RWPE2 (cell line): ENCODE measurements at regions not wholly inside any gene's neighbourhood (a gene's known extent, or its start where the extent isn't known, plus 50 kb on each side); places are given as distances from the start of the nearest gene placed in this dataset.

Experiments
- ATAC-seq: fragments of 200-7000 bp; cut with Tn5 transposase; 3 replicates; pipeline ENCODE4 v1.9.1; 2021; ENCODE audit warnings: low read depth
- DNase-seq: peaks from one replicate; pipeline ENCODE4 v3.0.0-alpha.2; 2020; ENCODE audit warnings: low spot score
- H3K27ac ChIP-seq: fragments of 450-650 bp; 2 replicates; pipeline ENCODE4 v1.5.1; 2017; ENCODE audit warnings: mild to moderate bottlenecking; ENCODE audit not compliant: poor library complexity, severe bottlenecking
- H3K27me3 ChIP-seq: fragments of 250-450 bp; sonication (Bioruptor Pico); 2 replicates; pipeline ENCODE4 v1.5.1; 2021; ENCODE audit warnings: mild to moderate bottlenecking, moderate library complexity; ENCODE audit not compliant: insufficient read depth, poor library complexity, severe bottlenecking
- H3K36me3 ChIP-seq: fragments of 250-450 bp; sonication (Bioruptor Pico); 2 replicates; pipeline ENCODE4 v1.5.1; 2020; ENCODE audit warnings: low read depth, mild to moderate bottlenecking, moderate library complexity
- H3K4me1 ChIP-seq: fragments of 250-450 bp; sonication (Bioruptor Pico); 2 replicates; pipeline ENCODE4 v1.5.1; 2021; ENCODE audit warnings: mild to moderate bottlenecking, moderate library complexity; ENCODE audit not compliant: insufficient read depth, poor library complexity, severe bottlenecking
- H3K4me3 ChIP-seq: fragments of 250-450 bp; sonication (Bioruptor Pico); 2 replicates; pipeline ENCODE4 v1.5.1; 2021; ENCODE audit warnings: mild to moderate bottlenecking, moderate library complexity; ENCODE audit not compliant: severe bottlenecking
- H3K9me3 ChIP-seq: fragments of 250-450 bp; sonication (Bioruptor Pico); 2 replicates; pipeline ENCODE4 v1.5.1; 2021; ENCODE audit warnings: mild to moderate bottlenecking, moderate library complexity; ENCODE audit not compliant: severe bottlenecking
- TF ChIP-seq, protein P1 (sequence below): fragments of 450-650 bp; IDR thresholded peaks from one replicate; pipeline ENCODE4 v1.5.1; 2017; ENCODE audit warnings: mild to moderate bottlenecking, moderate library complexity; ENCODE audit not compliant: poor library complexity, severe bottlenecking

DNA sequence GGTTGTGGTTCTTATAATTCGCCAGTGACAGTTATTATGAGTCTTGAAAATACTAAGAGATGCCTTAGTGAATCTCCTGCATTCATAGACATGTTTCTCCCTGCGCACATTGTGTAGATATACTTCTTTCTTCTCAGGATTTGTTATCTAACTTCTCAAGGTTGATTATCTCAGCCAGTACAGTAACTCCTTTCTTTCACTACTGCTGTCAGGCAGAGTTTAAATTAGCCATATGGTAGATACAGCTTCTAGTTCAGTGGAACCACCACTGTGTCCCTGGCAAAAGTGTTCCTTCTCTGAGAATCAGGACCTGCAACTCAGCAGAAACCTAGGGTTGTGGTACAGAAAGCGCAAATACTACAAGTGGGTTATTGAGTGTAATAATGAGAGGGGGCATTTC, 175.0 kb upstream of the SGO1 start:
- TF ChIP-seq, protein P1, sequence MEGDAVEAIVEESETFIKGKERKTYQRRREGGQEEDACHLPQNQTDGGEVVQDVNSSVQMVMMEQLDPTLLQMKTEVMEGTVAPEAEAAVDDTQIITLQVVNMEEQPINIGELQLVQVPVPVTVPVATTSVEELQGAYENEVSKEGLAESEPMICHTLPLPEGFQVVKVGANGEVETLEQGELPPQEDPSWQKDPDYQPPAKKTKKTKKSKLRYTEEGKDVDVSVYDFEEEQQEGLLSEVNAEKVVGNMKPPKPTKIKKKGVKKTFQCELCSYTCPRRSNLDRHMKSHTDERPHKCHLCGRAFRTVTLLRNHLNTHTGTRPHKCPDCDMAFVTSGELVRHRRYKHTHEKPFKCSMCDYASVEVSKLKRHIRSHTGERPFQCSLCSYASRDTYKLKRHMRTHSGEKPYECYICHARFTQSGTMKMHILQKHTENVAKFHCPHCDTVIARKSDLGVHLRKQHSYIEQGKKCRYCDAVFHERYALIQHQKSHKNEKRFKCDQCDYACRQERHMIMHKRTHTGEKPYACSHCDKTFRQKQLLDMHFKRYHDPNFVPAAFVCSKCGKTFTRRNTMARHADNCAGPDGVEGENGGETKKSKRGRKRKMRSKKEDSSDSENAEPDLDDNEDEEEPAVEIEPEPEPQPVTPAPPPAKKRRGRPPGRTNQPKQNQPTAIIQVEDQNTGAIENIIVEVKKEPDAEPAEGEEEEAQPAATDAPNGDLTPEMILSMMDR: no peak

DNA sequence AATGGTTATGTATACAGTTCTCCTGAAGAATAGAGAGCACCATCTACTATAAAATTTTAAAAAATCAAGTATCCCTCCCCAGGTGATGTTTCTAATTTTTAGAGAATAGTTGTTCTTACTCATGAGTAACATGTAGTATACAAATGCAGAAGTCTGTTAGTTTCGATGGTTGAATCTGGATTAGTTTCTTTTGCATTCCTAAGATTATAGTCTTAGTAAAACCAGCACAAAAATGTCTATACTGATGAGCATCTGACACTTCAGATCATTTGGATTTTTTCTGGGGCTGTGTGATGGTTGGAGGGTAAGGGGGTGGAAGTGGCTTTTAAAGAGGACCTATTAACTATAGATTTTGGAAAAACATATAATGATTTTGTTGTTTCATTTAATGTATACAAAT, 167.3 kb upstream of the SGO1 start:
- DNase-seq: no peak
- Histone ChIP-seq H3K9me3 (no peaks in the 10 kb centered on the region), H3K27ac (no peak overlapping the region), H3K36me3 (no peaks in the 10 kb centered on the region), H3K27me3 (no peaks in the 10 kb centered on the region), H3K4me1 (no peaks in the 10 kb centered on the region), H3K4me3 (no peak overlapping the region)
- no peak for ATAC-seq
- TF ChIP-seq, protein P1: no peak

More for the DNA sequence above, 175.0 kb upstream of the SGO1 start:
- Histone ChIP-seq H3K36me3 (no peaks in the 10 kb centered on the region), H3K27me3 (no peaks in the 10 kb centered on the region), H3K4me1 (no peaks in the 10 kb centered on the region), H3K9me3 (no peaks in the 10 kb centered on the region), H3K27ac (no peak overlapping the region), H3K4me3 (no peak overlapping the region)
- ATAC-seq: no peak
- no peak for DNase-seq

DNA sequence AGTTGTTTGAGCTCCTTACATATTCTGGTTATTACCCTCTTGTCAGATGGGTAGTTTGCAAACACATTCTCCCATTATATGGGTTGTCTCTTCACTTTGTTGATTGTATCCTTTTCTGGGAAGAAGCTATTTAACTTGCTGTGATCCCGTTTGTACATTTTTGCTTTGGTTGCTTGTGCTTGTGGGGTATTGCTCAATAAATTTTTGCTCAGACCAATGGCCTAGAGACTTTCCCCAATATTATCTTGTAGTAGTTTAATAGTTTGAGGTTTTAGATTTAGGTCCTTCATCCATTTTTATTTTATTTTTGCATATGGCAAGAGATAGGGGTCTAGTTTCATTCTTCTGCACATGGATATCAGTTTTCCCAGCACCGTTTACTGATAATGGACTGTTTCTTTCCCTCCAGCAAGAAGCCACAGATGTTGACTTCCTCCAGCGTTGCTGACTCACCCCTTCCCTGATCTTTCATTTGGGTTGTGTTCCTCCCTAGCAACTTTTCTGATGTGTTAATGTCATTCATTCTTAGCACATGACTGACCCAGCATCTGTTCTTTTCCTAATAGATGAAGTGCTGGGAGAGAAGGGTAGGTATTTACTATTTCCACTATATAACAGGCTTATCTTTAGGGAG, 166.7 kb upstream of the SGO1 start:
- Histone ChIP-seq H3K27ac (no peak overlapping the region), H3K4me3 (no peak overlapping the region), H3K9me3 (no peaks in the 10 kb centered on the region), H3K36me3 (no peaks in the 10 kb centered on the region), H3K4me1 (no peaks in the 10 kb centered on the region), H3K27me3 (no peaks in the 10 kb centered on the region)
- DNase-seq (no peak), ATAC-seq (no peak)
- TF ChIP-seq, protein P1: no peak

DNA sequence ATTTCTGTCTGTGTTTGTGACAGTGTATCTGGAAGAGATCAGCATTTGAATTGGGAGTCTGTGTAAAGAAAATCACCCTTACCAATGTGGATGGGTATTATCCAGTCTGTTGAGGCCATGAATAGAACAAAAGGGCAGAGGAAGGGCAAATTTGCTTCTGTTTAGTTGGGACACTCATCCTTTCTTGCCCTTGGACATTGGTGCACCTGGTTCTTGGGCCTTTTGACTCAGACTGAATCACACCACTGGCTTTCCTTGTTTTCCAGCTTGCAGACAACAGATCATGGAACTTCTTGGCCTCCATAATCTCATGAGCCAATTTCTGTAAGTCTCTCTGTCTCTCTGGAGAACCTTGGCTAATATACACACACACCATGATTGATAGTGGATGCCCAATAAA, 164.4 kb upstream of the SGO1 start:
- no peak overlapping the region for H3K27ac ChIP-seq
- DNase-seq: no peak
- ATAC-seq: no peak
- H3K27me3 ChIP-seq: no peaks in the 10 kb centered on the region
- TF ChIP-seq, protein P1: no peak
- H3K4me3 ChIP-seq: no peak overlapping the region
- no peaks in the 10 kb centered on the region for H3K36me3 ChIP-seq
- H3K9me3 ChIP-seq: no peaks in the 10 kb centered on the region
- H3K4me1 ChIP-seq: no peaks in the 10 kb centered on the region

DNA sequence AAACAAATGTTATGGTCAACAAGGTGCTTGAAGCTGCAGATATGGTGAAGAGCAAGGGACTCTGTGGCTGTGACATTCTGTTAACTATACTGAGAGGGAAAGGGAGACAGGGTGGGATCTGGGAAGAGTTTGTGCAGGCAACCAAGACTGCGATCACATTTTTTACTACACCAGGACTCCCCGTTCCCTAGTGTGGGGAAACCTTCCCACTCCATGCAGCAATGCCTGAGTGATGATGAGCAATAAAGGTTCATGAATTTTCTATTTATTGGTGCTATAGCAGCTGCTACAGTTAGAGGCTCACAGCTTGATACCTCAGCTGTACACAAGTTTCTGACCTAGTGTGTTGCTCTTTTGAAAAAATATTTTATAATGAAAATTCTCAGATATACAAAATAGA, 160.9 kb upstream of the SGO1 start:
- DNase-seq (no peak), ATAC-seq (no peak)
- Histone ChIP-seq H3K9me3 (no peaks in the 10 kb centered on the region), H3K27me3 (no peaks in the 10 kb centered on the region), H3K36me3 (no peaks in the 10 kb centered on the region), H3K27ac (no peak overlapping the region), H3K4me3 (no peak overlapping the region), H3K4me1 (no peaks in the 10 kb centered on the region)
- TF ChIP-seq, protein P1: no peak
